ENCODE measurements at regions not wholly inside any gene's neighbourhood (a gene's known extent, or its start where the extent isn't known, plus 50 kb on each side); places are given as distances from the start of the nearest gene placed in this dataset.

GRCh38 chr10:78650122-78650521 is 418.6 kb upstream of the ZMIZ1 start:
- no peak for TF ChIP-seq CTCF (conservative IDR thresholded peaks at IDR 0.05 in 1 of 2, IDR thresholded peaks at IDR 0.05 in 1 of 2; ENCODE audit: extremely low read depth in 1 of 2, insufficient read depth in 1 of 2, low read depth in 1 of 2, low read length in 2 of 2)
- no peak for TF ChIP-seq EZH2 (IDR thresholded peaks at IDR 0.05; ENCODE audit: borderline replicate concordance, low read length)

Measured in mammary epithelial cell (primary cell).